CD4-positive, alpha-beta memory T cell (primary cell): ENCODE measurements at regions not wholly inside any gene's neighbourhood (a gene's known extent, or its start where the extent isn't known, plus 50 kb on each side); places are given as distances from the start of the nearest gene placed in this dataset.

Source experiments
- CTCF ChIA-PET: fragments of 350-600 bp; sonication (Branson Sonifier 250); formaldehyde crosslinking; loops from one replicate; lab custom pipeline; 2021; ENCODE audit warnings: inconsistent platforms; ENCODE audit not compliant: partially characterized antibody; lab: Charles Lee
- POLR2A ChIA-PET: fragments of 350-600 bp; sonication (Branson Sonifier 250); formaldehyde crosslinking; loops from one replicate; lab custom pipeline; 2021; ENCODE audit not compliant: partially characterized antibody; lab: Charles Lee
- DNase-seq, 5 donors: peaks; one replicate each; pipeline versions ENCODE4 v3.0.0 to v3.0.0-alpha.2; 2020 to 2022; ENCODE audit warnings: mixed read lengths in 1 of 5
- H3K27ac ChIP-seq: one replicate; pipeline ENCODE4 v1.7.0; 2013; ENCODE audit warnings: low read depth, low read length
- H3K27me3 ChIP-seq: 2 replicates; pipeline ENCODE4 v1.7.0; 2013; ENCODE audit warnings: mild to moderate bottlenecking, low read length, moderate library complexity; ENCODE audit not compliant: insufficient read depth
- H3K36me3 ChIP-seq: 2 replicates; pipeline ENCODE4 v1.7.0; 2013; ENCODE audit warnings: mild to moderate bottlenecking, low read length, moderate library complexity; ENCODE audit not compliant: insufficient read depth
- H3K4me1 ChIP-seq: 2 replicates; pipeline ENCODE4 v1.7.0; 2013; ENCODE audit warnings: mild to moderate bottlenecking, low read length, moderate library complexity; ENCODE audit not compliant: insufficient read depth
- H3K4me3 ChIP-seq, 2 donors: one replicate each; pipeline ENCODE4 v1.7.0; 2013; ENCODE audit warnings: low read length in 2 of 2, mild to moderate bottlenecking in 1 of 2
- H3K9me3 ChIP-seq, 2 donors: one replicate each; pipeline ENCODE4 v1.7.0; 2013; ENCODE audit warnings: low read length in 2 of 2, control low read depth in 1 of 2; ENCODE audit not compliant: control insufficient read depth in 1 of 2
- H3K27ac Mint-ChIP-seq, 7 donors: one replicate each; pipeline ENCODE4 v1.8.0; 2020 to 2021; ENCODE audit warnings: mixed read lengths in 7 of 7, mild to moderate bottlenecking in 6 of 7, inconsistent platforms in 3 of 7, moderate library complexity in 3 of 7
- H3K27me3 Mint-ChIP-seq, 2 donors: one replicate each; pipeline ENCODE4 v1.8.0; 2020 to 2021; ENCODE audit warnings: mixed read lengths in 2 of 2
- H3K36me3 Mint-ChIP-seq, 2 donors: one replicate each; pipeline ENCODE4 v1.8.0; 2020 to 2021; ENCODE audit warnings: mixed read lengths in 2 of 2, inconsistent platforms in 1 of 2, mild to moderate bottlenecking in 1 of 2
- H3K4me1 Mint-ChIP-seq, 4 donors: one replicate each; pipeline ENCODE4 v1.8.0; 2020 to 2021; ENCODE audit warnings: mixed read lengths in 4 of 4, mild to moderate bottlenecking in 1 of 4
- H3K4me3 Mint-ChIP-seq, 8 donors: one replicate each; pipeline ENCODE4 v1.8.0; 2020 to 2021; ENCODE audit warnings: mixed read lengths in 8 of 8, mild to moderate bottlenecking in 7 of 8, moderate library complexity in 6 of 8, inconsistent platforms in 3 of 8
- H3K9me3 Mint-ChIP-seq, 8 donors: one replicate each; pipeline ENCODE4 v1.8.0; 2020 to 2021; ENCODE audit warnings: mixed read lengths in 8 of 8, mild to moderate bottlenecking in 5 of 8, inconsistent platforms in 3 of 8, moderate library complexity in 1 of 8
- intact Hi-C: fragments of 100-400 bp; cut with micrococcal nuclease; formaldehyde crosslinking; loops from one replicate; pipeline ENCODE4 v1.15.1; 2023

- DNase-seq, result no peak
- no peaks in the 10 kb centered on the region for H3K36me3 ChIP-seq
- H3K9me3 ChIP-seq, result no peaks in the 10 kb centered on the region
- no peaks in the 10 kb centered on the region for H3K36me3 Mint-ChIP-seq
- H3K27me3 Mint-ChIP-seq, result no peaks in the 10 kb centered on the region
- intact Hi-C loops, result no loop called here
- ChIA-PET CTCF (no interaction called here), POLR2A (no interaction called here)
- no peaks in the 10 kb centered on the region for H3K27me3 ChIP-seq
- no peaks in the 10 kb centered on the region for H3K4me1 Mint-ChIP-seq
- H3K27ac Mint-ChIP-seq, result no peak overlapping the region
- no peak overlapping the region for H3K27ac ChIP-seq
- no peak overlapping the region for H3K4me3 Mint-ChIP-seq
- H3K4me3 ChIP-seq, result no peak overlapping the region
- peaks cover 2 to 26% (median 12%) of the 10 kb centered on the region in 8 donors for H3K9me3 Mint-ChIP-seq
- H3K4me1 ChIP-seq, result no peaks in the 10 kb centered on the region
Observed at GRCh38 chr5:17690473-17690872, 56.2 kb downstream of the TAF11L14 start.

GRCh38 chr5:17691762-17692161 lies 57.5 kb downstream of the TAF11L14 start:
- no peak for DNase-seq
- no peak overlapping the region for H3K4me3 ChIP-seq
- no peaks in the 10 kb centered on the region for H3K27me3 ChIP-seq
- CTCF ChIA-PET, result no interaction called here
- H3K36me3 ChIP-seq, result no peaks in the 10 kb centered on the region
- Mint-ChIP-seq H3K4me1 (no peaks in the 10 kb centered on the region), H3K4me3 (no peak overlapping the region), H3K9me3 (peaks cover 0 to 23% (median 12%) of the 10 kb centered on the region in 8 donors), H3K27ac (no peak overlapping the region), H3K36me3 (no peaks in the 10 kb centered on the region), H3K27me3 (no peaks in the 10 kb centered on the region)
- H3K4me1 ChIP-seq, result no peaks in the 10 kb centered on the region
- H3K9me3 ChIP-seq, result no peaks in the 10 kb centered on the region
- POLR2A ChIA-PET, result no interaction called here
- intact Hi-C loops, result no loop called here
- no peak overlapping the region for H3K27ac ChIP-seq

- Histone ChIP-seq H3K27me3 (no peaks in the 10 kb centered on the region), H3K36me3 (no peaks in the 10 kb centered on the region), H3K27ac (no peak overlapping the region), H3K9me3 (no peaks in the 10 kb centered on the region), H3K4me3 (no peak overlapping the region), H3K4me1 (no peaks in the 10 kb centered on the region)
- no peak for DNase-seq
- Mint-ChIP-seq H3K4me1 (no peaks in the 10 kb centered on the region), H3K9me3 (peaks cover under 1 to 28% (median 10%) of the 10 kb centered on the region in 8 donors), H3K27me3 (no peaks in the 10 kb centered on the region), H3K4me3 (no peak overlapping the region), H3K27ac (no peak overlapping the region), H3K36me3 (no peaks in the 10 kb centered on the region)
- ChIA-PET CTCF (no interaction called here), POLR2A (no interaction called here)
- intact Hi-C loops, result no loop called here
Observed at GRCh38 chr5:17694371-17694770, 60.1 kb downstream of the TAF11L14 start.

GRCh38 chr5:17694914-17695313 lies 60.7 kb downstream of the TAF11L14 start:
- no peak for DNase-seq

GRCh38 chr5:17696627-17697026 lies 62.4 kb downstream of the TAF11L14 start:
- Histone ChIP-seq H3K4me1 (no peaks in the 10 kb centered on the region), H3K36me3 (no peaks in the 10 kb centered on the region), H3K27ac (no peak overlapping the region), H3K9me3 (no peaks in the 10 kb centered on the region), H3K4me3 (no peak overlapping the region), H3K27me3 (no peaks in the 10 kb centered on the region)
- Mint-ChIP-seq H3K36me3 (no peaks in the 10 kb centered on the region), H3K9me3 (peaks cover 0 to 37% (median 12%) of the 10 kb centered on the region in 8 donors), H3K27me3 (no peaks in the 10 kb centered on the region), H3K4me1 (no peaks in the 10 kb centered on the region), H3K27ac (no peak overlapping the region), H3K4me3 (no peak overlapping the region)
- DNase-seq, result no peak
- CTCF ChIA-PET, result no interaction called here
- POLR2A ChIA-PET, result no interaction called here
- intact Hi-C loops, result no loop called here

More at GRCh38 chr5:17694914-17695313, 60.7 kb downstream of the TAF11L14 start:
- Mint-ChIP-seq H3K9me3 (peaks cover 0 to 27% (median 9%) of the 10 kb centered on the region in 8 donors), H3K36me3 (no peaks in the 10 kb centered on the region), H3K4me3 (no peak overlapping the region), H3K4me1 (no peaks in the 10 kb centered on the region), H3K27ac (no peak overlapping the region), H3K27me3 (no peaks in the 10 kb centered on the region)
- H3K27me3 ChIP-seq, result no peaks in the 10 kb centered on the region
- H3K27ac ChIP-seq, result no peak overlapping the region
- no peaks in the 10 kb centered on the region for H3K4me1 ChIP-seq
- H3K36me3 ChIP-seq, result no peaks in the 10 kb centered on the region
- H3K4me3 ChIP-seq, result no peak overlapping the region
- ChIA-PET CTCF (no interaction called here), POLR2A (no interaction called here)
- H3K9me3 ChIP-seq, result no peaks in the 10 kb centered on the region
- intact Hi-C loops, result no loop called here

GRCh38 chr5:17697671-17698070 lies 63.4 kb downstream of the TAF11L14 start:
- H3K9me3 Mint-ChIP-seq, result peaks cover 0 to 36% (median 12%) of the 10 kb centered on the region in 8 donors
- no peak for DNase-seq
- H3K9me3 ChIP-seq, result no peaks in the 10 kb centered on the region
- no peak overlapping the region for H3K27ac Mint-ChIP-seq
- H3K27me3 Mint-ChIP-seq, result no peaks in the 10 kb centered on the region
- CTCF ChIA-PET, result no interaction called here
- no peak overlapping the region for H3K27ac ChIP-seq
- no peak overlapping the region for H3K4me3 ChIP-seq
- H3K4me1 ChIP-seq, result no peaks in the 10 kb centered on the region
- H3K36me3 Mint-ChIP-seq, result no peaks in the 10 kb centered on the region
- no peak overlapping the region for H3K4me3 Mint-ChIP-seq
- intact Hi-C loops, result no loop called here
- POLR2A ChIA-PET, result no interaction called here
- H3K27me3 ChIP-seq, result no peaks in the 10 kb centered on the region
- no peaks in the 10 kb centered on the region for H3K36me3 ChIP-seq
- no peaks in the 10 kb centered on the region for H3K4me1 Mint-ChIP-seq

GRCh38 chr5:17709011-17709710 lies 74.9 kb downstream of the TAF11L14 start:
- no peak for DNase-seq
- H3K4me3 ChIP-seq, result no peak overlapping the region
- Mint-ChIP-seq H3K9me3 (peaks cover 0 to 22% (median 7%) of the 10 kb centered on the region in 8 donors), H3K36me3 (no peaks in the 10 kb centered on the region), H3K27ac (no peak overlapping the region), H3K27me3 (no peaks in the 10 kb centered on the region), H3K4me3 (no peak overlapping the region), H3K4me1 (no peaks in the 10 kb centered on the region)
- ChIA-PET CTCF (no interaction called here), POLR2A (no interaction called here)
- H3K27me3 ChIP-seq, result no peaks in the 10 kb centered on the region
- no peaks in the 10 kb centered on the region for H3K4me1 ChIP-seq
- H3K36me3 ChIP-seq, result no peaks in the 10 kb centered on the region
- no peak overlapping the region for H3K27ac ChIP-seq
- intact Hi-C loops, result no loop called here
- H3K9me3 ChIP-seq, result no peaks in the 10 kb centered on the region
